Caco-2 (cell line): ENCODE measurements at regions not wholly inside any gene's neighbourhood (a gene's known extent, or its start where the extent isn't known, plus 50 kb on each side); places are given as distances from the start of the nearest gene placed in this dataset.

ENCODE experiments used
- BruUV-seq: library from RNA; stranded (reverse); fragments of 400-500 nt; replicated peaks from 2 replicates; lab custom pipeline; 2021; lab: Mats Ljungman, UMichigan
- CTCF ChIA-PET: fragments of 300-600 bp; sonication (Branson Sonifier 250); formaldehyde crosslinking; loops from one replicate; lab custom pipeline; 2022; ENCODE audit warnings: antibody characterized with exemption; lab: Charles Lee
- POLR2A ChIA-PET: fragments of 300-600 bp; sonication (Branson Sonifier 250); formaldehyde crosslinking; loops from one replicate; lab custom pipeline; 2022; ENCODE audit warnings: antibody characterized with exemption; lab: Charles Lee
- DNase-seq, 2 experiments: peaks; one replicate each; pipeline versions ENCODE4 v3.0.0 to v3.0.0-alpha.2; 2020 to 2022
- H3K27me3 ChIP-seq: replicated peaks from 2 replicates; pipeline ENCODE4 v1.6.0; 2011; ENCODE audit warnings: low read length; ENCODE audit not compliant: control insufficient read depth, insufficient read depth
- H3K36me3 ChIP-seq: 2 replicates; pipeline ENCODE4 v1.5.1; 2011; ENCODE audit warnings: low read length; ENCODE audit not compliant: control insufficient read depth, insufficient read depth
- H3K4me1 ChIP-seq: fragments of 250-450 bp; sonication (Bioruptor Pico); 2 replicates; pipeline ENCODE4 v1.5.1; 2020; ENCODE audit warnings: mild to moderate bottlenecking
- H3K4me3 ChIP-seq: 2 replicates; pipeline ENCODE4 v1.5.1; 2011; ENCODE audit warnings: low read depth, mild to moderate bottlenecking, control low read depth, low read length
- H3K9me3 ChIP-seq: fragments of 250-450 bp; sonication (Bioruptor Pico); 2 replicates; pipeline ENCODE4 v1.5.1; 2020; ENCODE audit warnings: mild to moderate bottlenecking, moderate library complexity
- H3K27ac Mint-ChIP-seq: one replicate; pipeline ENCODE4 v1.8.0; 2022; ENCODE audit warnings: mixed read lengths; ENCODE audit not compliant: unreplicated experiment
- H3K27me3 Mint-ChIP-seq: one replicate; pipeline ENCODE4 v1.8.0; 2022; ENCODE audit warnings: mixed read lengths; ENCODE audit not compliant: insufficient read depth, unreplicated experiment
- H3K36me3 Mint-ChIP-seq: one replicate; pipeline ENCODE4 v1.8.0; 2022; ENCODE audit warnings: mild to moderate bottlenecking, mixed read lengths; ENCODE audit not compliant: insufficient read depth, unreplicated experiment
- H3K4me1 Mint-ChIP-seq: one replicate; pipeline ENCODE4 v1.8.0; 2022; ENCODE audit warnings: low read depth, mixed read lengths; ENCODE audit not compliant: unreplicated experiment
- H3K4me3 Mint-ChIP-seq: one replicate; pipeline ENCODE4 v1.8.0; 2022; ENCODE audit warnings: mild to moderate bottlenecking, moderate library complexity, mixed read lengths; ENCODE audit not compliant: unreplicated experiment
- H3K9me3 Mint-ChIP-seq: one replicate; pipeline ENCODE4 v1.8.0; 2022; ENCODE audit warnings: mixed read lengths; ENCODE audit not compliant: unreplicated experiment
- CTCF ChIP-seq, 2 experiments: fragments of 200-600 bp in 1 of 2; IDR thresholded peaks; 1 replicate in 1 of 2; 2 replicates in 1 of 2; pipeline versions ENCODE4 v1.5.1 to v1.8.0; 2011 to 2022; ENCODE audit warnings: antibody characterized with exemption in 1 of 2, control low read depth in 1 of 2, inconsistent platforms in 1 of 2, low read depth in 1 of 2, low read length in 1 of 2, mild to moderate bottlenecking in 1 of 2, moderate library complexity in 1 of 2; ENCODE audit not compliant: insufficient read depth in 1 of 2, severe bottlenecking in 1 of 2, unreplicated experiment in 1 of 2
- intact Hi-C: fragments of 100-400 bp; cut with micrococcal nuclease; formaldehyde crosslinking; loops from one replicate; pipeline ENCODE4 v1.10.0; 2022; ENCODE audit not compliant: unreplicated experiment

DNA sequence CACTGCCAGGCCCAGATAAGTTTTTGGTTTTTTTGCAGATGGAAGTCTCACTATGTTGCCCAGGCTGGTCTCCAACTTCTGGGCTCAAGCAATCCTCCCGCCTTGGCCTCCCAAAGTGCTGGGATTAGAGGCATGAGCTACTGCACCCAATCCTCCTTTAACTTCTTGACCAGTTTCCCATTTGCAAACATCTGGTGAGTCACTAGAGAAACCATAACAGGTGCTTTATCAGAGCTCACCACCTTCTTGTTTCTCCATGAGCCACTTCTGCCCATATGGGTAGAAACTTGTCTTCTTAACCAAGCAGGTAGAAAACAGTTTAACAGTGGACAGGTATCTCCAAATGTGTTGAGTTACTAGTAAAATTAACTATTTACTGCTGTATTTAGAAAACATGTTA lies 128.4 kb upstream of the AP1S2 start:
- intact Hi-C loops, result no loop called here
- H3K27ac Mint-ChIP-seq, result no peak overlapping the region
- CTCF ChIA-PET, result no interaction called here
- no peaks in the 10 kb centered on the region for H3K9me3 Mint-ChIP-seq
- H3K4me1 ChIP-seq, result no peaks in the 10 kb centered on the region
- H3K27me3 Mint-ChIP-seq, result peaks cover 3% of the 10 kb centered on the region
- H3K4me3 ChIP-seq, result no peak overlapping the region
- DNase-seq, result no peak
- no TSS peak for BruUV-seq
- H3K4me3 Mint-ChIP-seq, result no peak overlapping the region
- H3K27me3 ChIP-seq, result no peaks in the 10 kb centered on the region
- H3K9me3 ChIP-seq, result no peaks in the 10 kb centered on the region
- no peaks in the 10 kb centered on the region for H3K36me3 Mint-ChIP-seq
- no peaks in the 10 kb centered on the region for H3K36me3 ChIP-seq
- H3K4me1 Mint-ChIP-seq, result no peaks in the 10 kb centered on the region
- TF ChIP-seq CTCF (IDR thresholded peaks at IDR 0.05; ENCODE audit: insufficient read depth in 1 of 2, low read depth in 1 of 2, low read length in 1 of 2, severe bottlenecking in 1 of 2, unreplicated experiment in 1 of 2), result no peak
- POLR2A ChIA-PET, result no interaction called here

- no peak overlapping the region for H3K27ac Mint-ChIP-seq
Measured at GRCh38 chrX:15977644-15978043, 123.0 kb upstream of the AP1S2 start.

GRCh38 chrX:15976396-15976795 lies 121.8 kb upstream of the AP1S2 start:
- TF ChIP-seq CTCF (IDR thresholded peaks at IDR 0.05; ENCODE audit: insufficient read depth in 1 of 2, low read depth in 1 of 2, low read length in 1 of 2, severe bottlenecking in 1 of 2, unreplicated experiment in 1 of 2), result no peak
- no peaks in the 10 kb centered on the region for H3K9me3 ChIP-seq
- CTCF ChIA-PET, result no interaction called here
- DNase-seq, result no peak
- H3K4me1 ChIP-seq, result no peaks in the 10 kb centered on the region
- H3K36me3 ChIP-seq, result no peaks in the 10 kb centered on the region
- no peak overlapping the region for H3K4me3 Mint-ChIP-seq
- no TSS peak for BruUV-seq
- POLR2A ChIA-PET, result no interaction called here
- H3K36me3 Mint-ChIP-seq, result no peaks in the 10 kb centered on the region
- intact Hi-C loops, result no loop called here
- no peak overlapping the region for H3K4me3 ChIP-seq
- H3K27ac Mint-ChIP-seq, result no peak overlapping the region
- H3K9me3 Mint-ChIP-seq, result no peaks in the 10 kb centered on the region
- H3K27me3 ChIP-seq, result no peaks in the 10 kb centered on the region
- H3K4me1 Mint-ChIP-seq, result no peaks in the 10 kb centered on the region
- H3K27me3 Mint-ChIP-seq, result no peaks in the 10 kb centered on the region

More at GRCh38 chrX:15977644-15978043, 123.0 kb upstream of the AP1S2 start:
- TF ChIP-seq CTCF (IDR thresholded peaks at IDR 0.05; ENCODE audit: insufficient read depth in 1 of 2, low read depth in 1 of 2, low read length in 1 of 2, severe bottlenecking in 1 of 2, unreplicated experiment in 1 of 2), result no peak
- Mint-ChIP-seq H3K9me3 (no peaks in the 10 kb centered on the region), H3K4me3 (no peak overlapping the region), H3K27me3 (no peaks in the 10 kb centered on the region), H3K36me3 (no peaks in the 10 kb centered on the region), H3K4me1 (no peaks in the 10 kb centered on the region)
- DNase-seq, result no peak
- POLR2A ChIA-PET, result no interaction called here
- Histone ChIP-seq H3K27me3 (no peaks in the 10 kb centered on the region), H3K9me3 (no peaks in the 10 kb centered on the region), H3K36me3 (no peaks in the 10 kb centered on the region), H3K4me3 (no peak overlapping the region), H3K4me1 (no peaks in the 10 kb centered on the region)
- CTCF ChIA-PET, result no interaction called here
- intact Hi-C loops, result no loop called here
- no TSS peak for BruUV-seq
